Activated CD8-positive, alpha-beta T cell treated with anti-CD3 and anti-CD28 coated beads, Interleukin-2, amount 10 ng/mL, durations not matched to agents 7 days and 5 days (primary cell): ENCODE measurements at regions not wholly inside any gene's neighbourhood (a gene's known extent, or its start where the extent isn't known, plus 50 kb on each side); places are given as distances from the start of the nearest gene placed in this dataset.
"Not testable (repeated sequence)": the region's sequence is repeated elsewhere in the genome, so short reads cannot be mapped to it uniquely, and the experiment has no call there.

ENCODE experiments used
- ATAC-seq: fragments of 150-1000 bp; cut with Tn5 transposase; one replicate; pipeline ENCODE4 v1.10.0; 2021; ENCODE audit warnings: moderate library complexity
- CTCF ChIA-PET: fragments of 350-600 bp; sonication (Branson Sonifier 250); formaldehyde crosslinking; loops from one replicate; lab custom pipeline; 2021; ENCODE audit warnings: antibody characterized with exemption; lab: Charles Lee
- POLR2A ChIA-PET: fragments of 350-600 bp; sonication (Branson Sonifier 250); formaldehyde crosslinking; loops from one replicate; lab custom pipeline; 2021; ENCODE audit warnings: antibody characterized with exemption; lab: Charles Lee
- DNase-seq: peaks from one replicate; pipeline ENCODE4 v3.0.0-alpha.2; 2020
- H3K27ac Mint-ChIP-seq: one replicate; pipeline ENCODE4 v1.8.0; 2021; ENCODE audit warnings: mild to moderate bottlenecking, mixed read lengths
- H3K27me3 Mint-ChIP-seq: one replicate; pipeline ENCODE4 v1.8.0; 2021; ENCODE audit warnings: low read depth, mixed read lengths
- H3K36me3 Mint-ChIP-seq: one replicate; pipeline ENCODE4 v1.8.0; 2021; ENCODE audit warnings: low read depth, mixed read lengths
- H3K4me1 Mint-ChIP-seq: one replicate; pipeline ENCODE4 v1.8.0; 2021; ENCODE audit warnings: low read depth, mixed read lengths
- H3K4me3 Mint-ChIP-seq: one replicate; pipeline ENCODE4 v1.8.0; 2021; ENCODE audit warnings: mild to moderate bottlenecking, mixed read lengths
- H3K9me3 Mint-ChIP-seq: one replicate; pipeline ENCODE4 v1.8.0; 2022; ENCODE audit warnings: mixed read lengths; ENCODE audit not compliant: insufficient read depth

DNA sequence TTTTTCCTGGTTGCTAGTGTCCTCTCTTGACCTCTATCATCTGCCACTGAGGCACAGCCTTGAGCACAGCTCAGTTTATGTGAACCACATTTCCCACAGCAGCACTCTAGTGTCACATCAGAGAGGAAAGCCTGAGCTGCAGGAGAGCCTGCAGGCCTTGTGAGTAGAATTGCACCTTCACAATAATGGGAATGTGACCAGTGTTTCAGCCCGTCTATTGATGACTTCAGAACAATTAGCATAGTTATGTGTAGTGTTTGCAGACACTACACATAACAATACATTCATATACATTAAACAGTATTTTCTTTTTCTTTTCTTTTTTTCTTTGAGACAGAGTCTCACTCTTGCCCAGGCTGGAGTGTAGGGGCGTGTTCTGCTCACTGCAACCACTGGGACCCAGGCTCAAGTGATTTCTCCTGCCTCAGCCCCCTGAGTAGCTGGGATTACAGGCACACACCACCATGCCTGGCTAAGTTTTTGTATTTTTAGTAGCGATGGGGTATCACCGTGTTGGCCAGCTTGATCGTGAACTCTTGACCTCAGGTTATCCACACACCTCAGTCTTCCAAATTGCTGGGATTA lies 108.0 kb upstream of the LRRC3B start:
- ATAC-seq, H3K4me3 Mint-ChIP-seq, H3K9me3 Mint-ChIP-seq, H3K27me3 Mint-ChIP-seq, CTCF ChIA-PET, POLR2A ChIA-PET, H3K36me3 Mint-ChIP-seq, DNase-seq, H3K27ac Mint-ChIP-seq, H3K4me1 Mint-ChIP-seq: not testable (repeated sequence)

DNA sequence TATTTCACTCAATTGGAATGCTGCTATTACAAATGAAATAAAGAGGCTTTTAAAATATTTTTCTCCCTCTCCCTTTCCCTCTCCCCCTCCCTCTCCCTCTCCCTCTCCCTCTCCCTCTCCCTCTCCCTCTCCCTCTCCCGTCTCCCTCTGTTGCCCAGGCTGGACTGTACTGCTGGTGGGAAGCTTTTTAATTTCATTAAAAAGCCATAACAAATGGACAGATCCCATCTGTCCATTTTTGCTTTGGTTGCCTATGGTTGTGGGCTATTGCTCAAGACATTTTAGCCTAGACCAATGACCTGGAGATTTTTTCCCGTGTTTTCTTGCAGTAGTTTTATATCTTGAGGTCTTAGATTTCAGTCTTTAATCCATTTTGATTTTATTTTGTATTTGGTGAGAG lies 107.2 kb upstream of the LRRC3B start:
- ATAC-seq = no peak
- CTCF ChIA-PET = no interaction called here

DNA sequence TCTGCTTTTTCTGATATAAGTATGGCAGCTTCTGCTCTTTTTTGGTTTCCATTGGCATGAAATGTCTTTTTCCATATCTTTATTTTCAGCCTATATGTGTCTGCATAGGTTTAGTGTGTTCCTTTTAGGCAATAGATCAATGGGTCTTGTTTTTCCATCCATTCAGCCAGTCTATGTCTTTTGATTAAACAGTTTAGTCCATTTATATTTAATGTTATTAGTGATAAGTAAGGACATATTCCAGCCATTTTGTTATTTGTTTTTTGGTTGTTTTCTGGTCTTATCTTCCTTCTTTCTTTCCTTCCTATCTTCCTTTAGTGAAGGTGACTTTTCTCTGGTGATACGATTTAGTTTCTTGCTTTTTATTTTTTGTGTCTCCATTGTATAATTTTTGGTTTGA lies 101.3 kb upstream of the LRRC3B start:
- ATAC-seq = no peak
- DNase-seq = no peak
- no peaks in the 10 kb centered on the region for H3K27me3 Mint-ChIP-seq
- no peaks in the 10 kb centered on the region for H3K36me3 Mint-ChIP-seq
- POLR2A ChIA-PET = no interaction called here
- peaks cover 19% of the 10 kb centered on the region for H3K9me3 Mint-ChIP-seq
- CTCF ChIA-PET = no interaction called here
- H3K4me1 Mint-ChIP-seq = no peaks in the 10 kb centered on the region
- H3K4me3 Mint-ChIP-seq = no peak overlapping the region
- no peak overlapping the region for H3K27ac Mint-ChIP-seq

More for the DNA sequence above, 107.2 kb upstream of the LRRC3B start:
- H3K4me1 Mint-ChIP-seq = no peaks in the 10 kb centered on the region
- no peak for DNase-seq
- POLR2A ChIA-PET = no interaction called here
- peaks cover 7% of the 10 kb centered on the region for H3K9me3 Mint-ChIP-seq
- no peaks in the 10 kb centered on the region for H3K27me3 Mint-ChIP-seq
- H3K27ac Mint-ChIP-seq = no peak overlapping the region
- H3K4me3 Mint-ChIP-seq = no peak overlapping the region
- no peaks in the 10 kb centered on the region for H3K36me3 Mint-ChIP-seq

DNA sequence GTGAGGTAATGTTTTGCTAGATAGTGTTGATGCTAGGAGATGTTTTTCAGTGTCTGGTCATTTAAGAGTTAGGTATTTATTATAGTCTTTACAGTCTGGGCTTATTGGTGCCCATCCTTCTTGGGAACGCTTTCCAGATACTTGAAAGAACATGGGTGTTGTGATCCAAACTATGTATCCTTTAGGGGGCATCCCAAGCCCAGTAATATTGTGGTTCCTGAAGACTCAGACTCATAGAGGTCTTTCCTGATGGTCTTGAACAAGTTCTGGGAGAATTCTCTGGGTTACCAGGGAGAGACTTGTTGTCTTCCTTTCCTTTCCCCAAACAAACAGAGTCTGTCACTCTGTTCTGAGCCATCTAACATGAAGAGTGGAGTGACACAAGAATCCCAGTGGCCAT lies 99.7 kb upstream of the LRRC3B start:
- Mint-ChIP-seq H3K4me1 (no peaks in the 10 kb centered on the region), H3K4me3 (no peak overlapping the region), H3K27ac (no peak overlapping the region), H3K9me3 (peaks cover 22% of the 10 kb centered on the region), H3K36me3 (no peaks in the 10 kb centered on the region), H3K27me3 (no peaks in the 10 kb centered on the region)
- ChIA-PET POLR2A (no interaction called here), CTCF (no interaction called here)
- DNase-seq (no peak), ATAC-seq (no peak)

- no peak for DNase-seq
- H3K9me3 Mint-ChIP-seq = peaks cover 28% of the 10 kb centered on the region
- no peaks in the 10 kb centered on the region for H3K36me3 Mint-ChIP-seq
- ChIA-PET POLR2A (no interaction called here), CTCF (no interaction called here)
- no peak overlapping the region for H3K4me3 Mint-ChIP-seq
- ATAC-seq = no peak
- no peaks in the 10 kb centered on the region for H3K27me3 Mint-ChIP-seq
- H3K4me1 Mint-ChIP-seq = no peaks in the 10 kb centered on the region
- no peak overlapping the region for H3K27ac Mint-ChIP-seq
Measured at GRCh38 chr3:26525013-26525412, 97.6 kb upstream of the LRRC3B start.

DNA sequence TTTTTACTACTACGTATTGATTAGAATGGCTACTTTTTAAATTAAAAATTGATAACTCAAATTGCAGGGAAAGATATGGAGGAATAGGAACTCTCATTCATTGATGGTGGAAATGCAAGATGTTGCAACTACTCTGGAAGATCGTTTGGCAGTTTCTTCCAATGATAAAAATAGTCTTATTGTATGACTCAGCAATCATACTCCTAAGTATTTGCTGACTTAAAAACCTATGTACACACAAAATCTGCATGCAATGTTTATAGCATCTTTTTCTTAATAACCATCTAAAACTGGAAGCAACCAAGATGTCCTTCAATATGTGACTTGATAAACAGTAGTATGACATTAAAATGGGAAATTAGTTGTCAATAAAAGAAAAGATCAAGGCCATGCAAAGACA lies 87.4 kb upstream of the LRRC3B start:
- DNase-seq (no peak), ATAC-seq (no peak)
- no peaks in the 10 kb centered on the region for H3K27me3 Mint-ChIP-seq
- ChIA-PET POLR2A (no interaction called here), CTCF (no interaction called here)
- H3K36me3 Mint-ChIP-seq = no peaks in the 10 kb centered on the region
- no peak overlapping the region for H3K4me3 Mint-ChIP-seq
- H3K4me1 Mint-ChIP-seq = no peaks in the 10 kb centered on the region
- H3K27ac Mint-ChIP-seq = no peak overlapping the region
- no peaks in the 10 kb centered on the region for H3K9me3 Mint-ChIP-seq

DNA sequence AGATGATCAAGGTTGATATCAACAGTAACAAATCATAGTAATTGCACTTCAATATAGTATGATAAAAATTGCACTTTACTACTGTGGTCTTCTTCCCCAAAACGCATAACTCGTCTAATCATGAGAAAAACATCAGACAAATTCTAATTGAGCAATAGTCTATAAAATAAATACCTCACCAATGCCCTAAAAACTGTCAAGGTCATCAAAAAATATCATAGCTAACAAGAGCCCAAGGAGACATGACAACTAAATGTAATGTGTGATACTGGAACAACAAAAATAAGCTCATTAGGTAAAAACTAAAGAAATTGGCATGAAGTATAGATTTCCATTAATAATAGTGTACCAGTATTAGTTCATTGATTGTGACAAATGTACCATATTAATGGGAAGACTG lies 85.6 kb upstream of the LRRC3B start:
- ATAC-seq = no peak
- no peak for DNase-seq
- CTCF ChIA-PET = no interaction called here
- Mint-ChIP-seq H3K27me3 (no peaks in the 10 kb centered on the region), H3K9me3 (no peaks in the 10 kb centered on the region), H3K36me3 (no peaks in the 10 kb centered on the region), H3K27ac (no peak overlapping the region), H3K4me1 (no peaks in the 10 kb centered on the region), H3K4me3 (no peak overlapping the region)
- POLR2A ChIA-PET = no interaction called here

DNA sequence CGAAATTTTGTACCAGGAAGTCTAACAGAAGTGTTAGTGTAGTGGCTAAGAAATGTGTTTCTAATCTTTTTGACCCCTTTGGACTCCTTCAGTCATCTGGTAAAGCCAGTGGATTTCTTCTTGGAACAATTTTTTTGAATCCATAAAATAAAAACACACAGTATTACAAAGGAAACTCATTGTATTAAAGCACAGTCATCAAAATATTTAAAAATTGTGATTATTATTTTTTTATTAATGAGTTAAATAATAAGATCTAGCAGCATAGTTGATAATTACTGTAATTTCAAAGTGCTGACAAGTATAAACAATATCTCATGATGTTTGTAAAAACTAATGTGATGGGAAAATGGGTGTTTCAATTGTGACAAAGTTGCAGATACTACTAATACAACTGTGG lies 72.2 kb upstream of the LRRC3B start:
- no peaks in the 10 kb centered on the region for H3K9me3 Mint-ChIP-seq
- H3K36me3 Mint-ChIP-seq = no peaks in the 10 kb centered on the region
- DNase-seq (no peak), ATAC-seq (no peak)
- H3K27ac Mint-ChIP-seq = no peak overlapping the region
- ChIA-PET POLR2A (no interaction called here), CTCF (no interaction called here)
- no peak overlapping the region for H3K4me3 Mint-ChIP-seq
- H3K27me3 Mint-ChIP-seq = no peaks in the 10 kb centered on the region
- no peaks in the 10 kb centered on the region for H3K4me1 Mint-ChIP-seq

DNA sequence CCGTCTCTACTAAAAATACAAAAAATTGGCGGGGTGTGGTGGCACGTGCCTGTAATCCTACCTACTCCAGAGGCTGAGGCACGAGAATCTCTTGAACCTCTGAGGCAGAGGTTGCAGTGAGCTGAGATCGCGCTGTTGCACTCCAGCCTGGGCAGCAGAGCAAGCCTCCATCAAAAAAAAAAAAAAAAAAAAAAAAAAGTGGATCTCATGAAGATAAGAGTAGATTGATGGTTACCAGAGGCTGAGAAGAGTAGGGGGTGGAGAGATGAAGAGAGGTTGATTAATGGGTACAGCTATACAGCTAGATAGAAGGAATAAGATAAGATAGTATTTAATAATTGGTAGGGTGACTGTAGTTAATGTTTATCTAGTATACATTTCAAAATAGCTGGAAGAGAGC lies 65.9 kb upstream of the LRRC3B start:
- no peak overlapping the region for H3K27ac Mint-ChIP-seq
- CTCF ChIA-PET = no interaction called here

GRCh38 chr3:26558257-26558656 lies 64.3 kb upstream of the LRRC3B start:
- ChIA-PET POLR2A (no interaction called here), CTCF (no interaction called here)
- no peak for DNase-seq
- H3K36me3 Mint-ChIP-seq = no peaks in the 10 kb centered on the region
- no peaks in the 10 kb centered on the region for H3K27me3 Mint-ChIP-seq
- H3K27ac Mint-ChIP-seq = no peak overlapping the region
- no peaks in the 10 kb centered on the region for H3K4me1 Mint-ChIP-seq
- no peak for ATAC-seq
- H3K9me3 Mint-ChIP-seq = no peaks in the 10 kb centered on the region
- no peak overlapping the region for H3K4me3 Mint-ChIP-seq

More for the DNA sequence above, 65.9 kb upstream of the LRRC3B start:
- Mint-ChIP-seq H3K27me3 (no peaks in the 10 kb centered on the region), H3K4me1 (no peaks in the 10 kb centered on the region), H3K4me3 (no peak overlapping the region), H3K9me3 (no peaks in the 10 kb centered on the region), H3K36me3 (no peaks in the 10 kb centered on the region)
- ATAC-seq (no peak), DNase-seq (no peak)
- POLR2A ChIA-PET = no interaction called here

DNA sequence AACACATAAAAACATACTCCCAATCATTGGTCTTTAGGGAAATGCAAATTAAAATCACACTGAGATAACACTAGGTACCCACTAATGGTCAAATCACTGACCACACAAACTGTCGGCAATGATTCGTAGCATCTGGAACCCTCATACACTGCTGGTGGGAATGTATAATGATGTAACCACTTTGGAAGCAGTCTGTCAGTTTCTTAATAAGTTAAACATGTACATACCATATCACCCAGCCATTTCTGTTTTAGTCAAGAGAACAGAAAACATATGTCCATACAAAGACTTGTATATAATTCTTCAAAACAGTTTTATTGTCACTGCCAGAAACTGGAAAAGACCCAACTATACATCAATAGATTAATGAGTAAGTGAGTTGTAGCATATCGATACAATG lies 63.3 kb upstream of the LRRC3B start:
- no peaks in the 10 kb centered on the region for H3K27me3 Mint-ChIP-seq
- no peak overlapping the region for H3K4me3 Mint-ChIP-seq
- no peaks in the 10 kb centered on the region for H3K4me1 Mint-ChIP-seq
- ATAC-seq (no peak), DNase-seq (no peak)
- ChIA-PET POLR2A (interaction anchor here (0.6 kb wide), 1 partner anchor 604 kb away, joined by 4 read pairs; no protein-coding TSS in a partner anchor), CTCF (no interaction called here)
- H3K36me3 Mint-ChIP-seq = no peaks in the 10 kb centered on the region
- no peak overlapping the region for H3K27ac Mint-ChIP-seq
- H3K9me3 Mint-ChIP-seq = no peaks in the 10 kb centered on the region

GRCh38 chr3:26560081-26560480 lies 62.5 kb upstream of the LRRC3B start:
- no peak overlapping the region for H3K4me3 Mint-ChIP-seq
- ATAC-seq (no peak), DNase-seq (no peak)
- no peaks in the 10 kb centered on the region for H3K36me3 Mint-ChIP-seq
- ChIA-PET CTCF (no interaction called here), POLR2A (no interaction called here)
- H3K27me3 Mint-ChIP-seq = no peaks in the 10 kb centered on the region
- H3K27ac Mint-ChIP-seq = no peak overlapping the region
- H3K9me3 Mint-ChIP-seq = no peaks in the 10 kb centered on the region
- no peaks in the 10 kb centered on the region for H3K4me1 Mint-ChIP-seq
